ENCODE measurements at regions not wholly inside any gene's neighbourhood (a gene's known extent, or its start where the extent isn't known, plus 50 kb on each side); places are given as distances from the start of the nearest gene placed in this dataset.

DNA sequence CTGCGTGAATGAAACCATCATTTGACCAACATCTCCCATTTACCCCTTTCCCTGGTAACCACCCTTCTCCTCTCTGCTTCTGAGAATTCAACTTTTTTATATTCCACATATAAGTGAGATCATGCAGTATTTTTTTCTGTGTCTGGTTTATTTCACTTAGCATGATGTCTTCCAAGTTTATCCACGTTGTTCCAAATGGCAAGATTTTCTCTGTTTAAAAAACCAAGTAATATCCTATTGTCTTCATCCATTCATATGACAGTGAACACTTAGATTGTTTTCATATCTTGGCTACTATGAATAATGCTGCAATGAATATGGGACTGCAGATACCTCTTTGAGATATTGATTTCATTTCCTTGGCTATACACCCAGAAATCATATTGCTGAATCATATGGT, 362.4 kb upstream of the SLC7A11 start:
- no peaks in the 10 kb centered on the region for H3K27me3 ChIP-seq (ENCODE audit: control insufficient read depth, insufficient read depth, low read length)
- no peak overlapping the region for H3K4me3 ChIP-seq (ENCODE audit: low read depth, low read length)
- no peaks in the 10 kb centered on the region for H3K36me3 ChIP-seq (ENCODE audit: control insufficient read depth, insufficient read depth, low read length)
- TF ChIP-seq, protein P1, sequence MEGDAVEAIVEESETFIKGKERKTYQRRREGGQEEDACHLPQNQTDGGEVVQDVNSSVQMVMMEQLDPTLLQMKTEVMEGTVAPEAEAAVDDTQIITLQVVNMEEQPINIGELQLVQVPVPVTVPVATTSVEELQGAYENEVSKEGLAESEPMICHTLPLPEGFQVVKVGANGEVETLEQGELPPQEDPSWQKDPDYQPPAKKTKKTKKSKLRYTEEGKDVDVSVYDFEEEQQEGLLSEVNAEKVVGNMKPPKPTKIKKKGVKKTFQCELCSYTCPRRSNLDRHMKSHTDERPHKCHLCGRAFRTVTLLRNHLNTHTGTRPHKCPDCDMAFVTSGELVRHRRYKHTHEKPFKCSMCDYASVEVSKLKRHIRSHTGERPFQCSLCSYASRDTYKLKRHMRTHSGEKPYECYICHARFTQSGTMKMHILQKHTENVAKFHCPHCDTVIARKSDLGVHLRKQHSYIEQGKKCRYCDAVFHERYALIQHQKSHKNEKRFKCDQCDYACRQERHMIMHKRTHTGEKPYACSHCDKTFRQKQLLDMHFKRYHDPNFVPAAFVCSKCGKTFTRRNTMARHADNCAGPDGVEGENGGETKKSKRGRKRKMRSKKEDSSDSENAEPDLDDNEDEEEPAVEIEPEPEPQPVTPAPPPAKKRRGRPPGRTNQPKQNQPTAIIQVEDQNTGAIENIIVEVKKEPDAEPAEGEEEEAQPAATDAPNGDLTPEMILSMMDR (IDR thresholded peaks at IDR 0.05; ENCODE audit: insufficient read depth, low read length, poor library complexity, severe bottlenecking) = no peak
- no peak for DNase-seq (ENCODE audit: low read depth)

DNA sequence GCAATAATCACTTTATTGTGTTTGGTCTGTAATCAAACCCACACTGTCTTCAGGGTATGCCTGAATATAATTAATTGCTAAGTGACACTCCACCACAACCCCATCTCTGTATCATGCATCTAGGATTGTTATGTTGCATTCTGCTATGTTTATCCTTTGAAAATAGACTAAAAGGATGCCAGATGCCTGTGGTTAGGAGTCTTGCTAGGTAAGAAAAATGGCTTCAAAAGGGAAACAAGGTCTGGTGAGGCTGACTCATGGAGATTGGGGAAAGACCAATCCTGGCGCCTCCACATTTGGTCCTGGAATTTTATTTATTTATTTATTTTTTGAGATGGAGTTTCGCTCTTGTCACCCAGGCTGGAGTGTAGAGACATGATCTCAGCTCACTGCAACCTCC, 360.5 kb upstream of the SLC7A11 start:
- TF ChIP-seq, protein P1 (IDR thresholded peaks at IDR 0.05; ENCODE audit: insufficient read depth, low read length, poor library complexity, severe bottlenecking) = no peak
- H3K4me3 ChIP-seq (ENCODE audit: low read depth, low read length) = no peak overlapping the region
- no peaks in the 10 kb centered on the region for H3K36me3 ChIP-seq (ENCODE audit: control insufficient read depth, insufficient read depth, low read length)
- DNase-seq (ENCODE audit: low read depth) = no peak
- no peaks in the 10 kb centered on the region for H3K27me3 ChIP-seq (ENCODE audit: control insufficient read depth, insufficient read depth, low read length)

DNA sequence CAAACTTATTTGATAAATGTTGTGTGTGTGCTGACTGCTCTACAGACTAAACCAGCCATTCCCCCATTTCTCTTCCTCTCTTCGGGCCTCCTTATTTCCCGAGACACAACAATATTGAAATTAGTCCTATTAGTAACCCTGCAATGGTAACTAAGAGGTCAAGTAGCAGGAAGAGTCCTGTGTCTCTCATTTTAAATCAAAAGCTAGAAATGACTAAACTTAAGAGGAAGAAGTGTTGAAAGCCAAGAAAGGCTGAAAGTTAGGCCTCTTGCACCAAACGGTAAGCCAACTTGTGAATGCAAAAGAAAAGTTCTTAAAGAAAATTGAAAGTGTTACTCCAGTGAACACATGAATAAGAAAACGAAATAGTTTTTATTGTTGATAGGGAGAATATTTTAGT, 357.8 kb upstream of the SLC7A11 start:
- TF ChIP-seq, protein P1 (IDR thresholded peaks at IDR 0.05; ENCODE audit: insufficient read depth, low read length, poor library complexity, severe bottlenecking) = no peak
- DNase-seq (ENCODE audit: low read depth) = no peak
- no peak overlapping the region for H3K4me3 ChIP-seq (ENCODE audit: low read depth, low read length)

DNA sequence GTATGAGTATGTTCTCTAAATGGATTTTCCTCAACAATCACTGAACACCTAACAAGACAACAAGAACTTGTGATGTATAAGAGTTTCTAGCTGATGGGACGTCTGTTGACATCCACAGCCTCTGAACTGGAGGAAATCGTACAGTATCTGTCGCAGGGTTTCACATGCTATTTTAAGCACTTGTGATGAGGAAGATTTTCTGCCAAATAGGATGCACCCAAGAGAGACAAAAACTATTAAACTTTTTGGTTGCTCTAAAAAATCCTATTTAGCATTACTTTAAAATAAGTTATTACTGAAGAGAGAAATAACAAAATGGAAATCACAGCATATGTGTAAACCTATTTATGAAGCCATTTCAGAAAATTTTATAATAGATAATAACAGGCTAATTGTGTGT, 356.1 kb upstream of the SLC7A11 start:
- Histone ChIP-seq H3K4me3 (ENCODE audit: low read depth, low read length) (no peak overlapping the region), H3K27me3 (ENCODE audit: control insufficient read depth, insufficient read depth, low read length) (no peaks in the 10 kb centered on the region), H3K36me3 (ENCODE audit: control insufficient read depth, insufficient read depth, low read length) (no peaks in the 10 kb centered on the region)
- DNase-seq (ENCODE audit: low read depth) = no peak
- TF ChIP-seq, protein P1 (IDR thresholded peaks at IDR 0.05; ENCODE audit: insufficient read depth, low read length, poor library complexity, severe bottlenecking) = no peak

More for the DNA sequence above, 357.8 kb upstream of the SLC7A11 start:
- Histone ChIP-seq H3K27me3 (ENCODE audit: control insufficient read depth, insufficient read depth, low read length) (no peaks in the 10 kb centered on the region), H3K36me3 (ENCODE audit: control insufficient read depth, insufficient read depth, low read length) (no peaks in the 10 kb centered on the region)

DNA sequence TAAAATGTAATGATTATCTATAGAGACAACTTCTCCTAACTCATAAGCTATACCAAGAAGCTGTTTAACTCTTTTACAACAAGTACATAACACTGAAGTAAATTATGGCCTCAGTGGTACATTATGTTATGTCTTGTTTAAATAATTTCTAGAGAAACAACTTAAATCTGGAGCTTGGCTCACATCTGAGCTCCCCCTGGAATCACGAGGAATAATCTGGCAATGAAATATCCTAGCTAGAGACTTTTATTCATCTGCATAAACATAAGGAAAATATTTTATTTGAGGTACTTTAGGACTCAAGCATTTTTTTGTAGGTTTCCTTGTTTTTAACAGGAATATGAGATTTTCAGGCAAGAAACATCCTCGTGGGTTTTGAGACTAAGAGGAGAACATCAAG, 354.7 kb upstream of the SLC7A11 start:
- H3K36me3 ChIP-seq (ENCODE audit: control insufficient read depth, insufficient read depth, low read length) = no peaks in the 10 kb centered on the region
- TF ChIP-seq, protein P1 (IDR thresholded peaks at IDR 0.05; ENCODE audit: insufficient read depth, low read length, poor library complexity, severe bottlenecking) = no peak
- DNase-seq (ENCODE audit: low read depth) = no peak
- no peak overlapping the region for H3K4me3 ChIP-seq (ENCODE audit: low read depth, low read length)
- H3K27me3 ChIP-seq (ENCODE audit: control insufficient read depth, insufficient read depth, low read length) = no peaks in the 10 kb centered on the region

DNA sequence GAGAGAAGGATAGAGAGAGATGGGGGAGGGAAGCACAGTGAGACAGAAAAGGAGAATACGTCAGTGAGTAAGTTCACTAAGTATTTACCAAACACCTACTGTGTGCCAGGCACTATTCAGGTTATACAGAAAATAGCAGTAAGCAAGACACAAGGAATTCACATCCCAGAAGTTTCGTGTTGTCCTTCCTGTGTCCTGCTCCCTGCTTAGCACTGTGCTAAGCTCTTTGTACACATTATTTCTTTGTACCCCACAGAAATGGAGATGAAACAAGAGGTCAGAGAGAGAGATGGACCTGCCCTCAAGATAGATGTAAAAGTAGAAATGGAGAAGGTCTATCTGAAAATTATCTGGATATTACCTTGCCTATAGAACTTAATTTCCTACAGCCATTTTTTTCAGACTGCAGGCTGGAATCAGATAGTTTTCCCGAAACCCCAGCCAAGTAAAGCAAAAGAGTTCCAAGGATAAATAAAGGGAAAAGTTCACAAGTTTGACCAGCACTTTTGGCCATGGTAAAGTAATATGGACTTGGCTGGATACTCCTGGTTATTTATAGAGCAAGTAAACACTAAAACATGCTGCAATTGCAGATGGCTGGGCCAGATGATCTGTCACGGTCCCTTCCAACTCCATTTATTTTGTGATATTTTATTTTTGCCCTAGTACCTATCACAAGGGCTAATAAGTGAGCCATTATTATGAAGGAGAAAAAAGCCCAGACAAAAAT, 353.7 kb upstream of the SLC7A11 start:
- DNase-seq (ENCODE audit: low read depth) = no peak
- Histone ChIP-seq H3K36me3 (ENCODE audit: control insufficient read depth, insufficient read depth, low read length) (no peaks in the 10 kb centered on the region), H3K4me3 (ENCODE audit: low read depth, low read length) (no peak overlapping the region), H3K27me3 (ENCODE audit: control insufficient read depth, insufficient read depth, low read length) (no peaks in the 10 kb centered on the region)
- TF ChIP-seq, protein P1 (IDR thresholded peaks at IDR 0.05; ENCODE audit: insufficient read depth, low read length, poor library complexity, severe bottlenecking) = no peak
